Fibroblast of lung (primary cell): ENCODE measurements at regions not wholly inside any gene's neighbourhood (a gene's known extent, or its start where the extent isn't known, plus 50 kb on each side); places are given as distances from the start of the nearest gene placed in this dataset.

Experiments
- DNase-seq, 2 donors: peaks; one replicate each; pipeline versions ENCODE4 v3.0.0 to v3.0.0-alpha.2; 2010; ENCODE audit warnings: low read depth in 2 of 2
- H2AFZ ChIP-seq: 2 replicates; pipeline ENCODE4 v1.5.1; 2012; ENCODE audit warnings: low read length, control low read depth, inconsistent platforms
- H3K27ac ChIP-seq: 2 replicates; pipeline ENCODE4 v1.5.1; 2011; ENCODE audit warnings: low read length, control low read depth; ENCODE audit not compliant: insufficient read depth
- H3K27me3 ChIP-seq: 2 replicates; pipeline ENCODE4 v1.5.1; 2011; ENCODE audit warnings: mild to moderate bottlenecking, low read length; ENCODE audit not compliant: control insufficient read depth, insufficient read depth
- H3K36me3 ChIP-seq: 2 replicates; pipeline ENCODE4 v1.5.1; 2011; ENCODE audit warnings: low read length; ENCODE audit not compliant: control insufficient read depth, insufficient read depth
- H3K4me1 ChIP-seq: 2 replicates; pipeline ENCODE4 v1.5.1; 2011; ENCODE audit warnings: low read length; ENCODE audit not compliant: control insufficient read depth, insufficient read depth; ENCODE audit errors: extremely low read depth
- H3K4me2 ChIP-seq: 2 replicates; pipeline ENCODE4 v1.5.1; 2011; ENCODE audit warnings: low read length, control low read depth; ENCODE audit not compliant: insufficient read depth; ENCODE audit errors: extremely low read depth
- H3K4me3 ChIP-seq, 4 experiments: fragments of 200-600 bp in 1 of 4; sonication (generic) in 1 of 4; replicated peaks in 1 of 4; 2 replicates each; pipeline ENCODE4 v1.5.1; 2011 to 2016; ENCODE audit warnings: low read length in 4 of 4, low read depth in 3 of 4, mild to moderate bottlenecking in 3 of 4, control low read depth in 2 of 4, inconsistent platforms in 1 of 4, mixed read lengths in 1 of 4; ENCODE audit not compliant: insufficient read depth in 1 of 4; ENCODE audit errors: control extremely low read depth in 1 of 4
- H3K79me2 ChIP-seq: 2 replicates; pipeline ENCODE4 v1.5.1; 2012; ENCODE audit warnings: mild to moderate bottlenecking, low read length, inconsistent platforms; ENCODE audit not compliant: control insufficient read depth, insufficient read depth
- H3K9ac ChIP-seq: 2 replicates; pipeline ENCODE4 v1.5.1; 2011; ENCODE audit warnings: mild to moderate bottlenecking, low read length, control low read depth; ENCODE audit not compliant: insufficient read depth
- H3K9me3 ChIP-seq: 2 replicates; pipeline ENCODE4 v1.5.1; 2012; ENCODE audit warnings: low read depth, low read length; ENCODE audit not compliant: control insufficient read depth, insufficient read depth
- H4K20me1 ChIP-seq: 2 replicates; pipeline ENCODE4 v1.5.1; 2011; ENCODE audit warnings: low read length; ENCODE audit not compliant: control insufficient read depth, insufficient read depth; ENCODE audit errors: extremely low read depth
- EZH2 ChIP-seq: IDR thresholded peaks from 2 replicates; pipeline ENCODE4 v1.5.1; 2012; ENCODE audit warnings: low read length, control low read depth, mild to moderate bottlenecking; ENCODE audit errors: missing control alignments
- TF ChIP-seq, protein P1 (sequence below), 2 donors: IDR thresholded peaks in 1 of 2; conservative IDR thresholded peaks in 1 of 2; 1 replicate in 1 of 2; 2 replicates in 1 of 2; pipeline ENCODE4 v1.5.1; 2011 to 2012; ENCODE audit warnings: low read length in 2 of 2, control low read depth in 1 of 2, inconsistent platforms in 1 of 2, low read depth in 1 of 2, mild to moderate bottlenecking in 1 of 2

DNA sequence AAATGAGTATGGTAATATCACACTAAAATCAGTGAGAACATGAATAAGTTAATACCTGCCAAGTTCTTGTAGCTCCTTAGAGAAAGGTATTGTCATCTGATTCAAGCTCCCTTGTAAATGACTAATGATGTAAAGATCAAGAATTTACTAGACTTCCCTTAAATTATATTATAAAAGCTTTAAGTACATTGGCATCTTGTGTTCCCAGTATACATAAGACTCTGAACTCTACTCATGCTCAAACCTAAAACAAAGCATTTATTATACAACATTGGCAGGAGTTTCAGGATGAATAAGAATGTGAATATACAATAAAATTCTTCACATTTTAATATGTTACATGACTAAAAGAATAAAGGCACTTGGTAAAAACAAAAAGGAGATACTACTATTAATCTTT is 126.8 kb upstream of the UNC5C start:
- Histone ChIP-seq H4K20me1 (no peaks in the 10 kb centered on the region), H3K4me3 (no peak overlapping the region), H3K4me1 (no peaks in the 10 kb centered on the region), H3K27me3 (no peaks in the 10 kb centered on the region), H3K79me2 (no peaks in the 10 kb centered on the region), H2AFZ (no peak overlapping the region), H3K9me3 (no peaks in the 10 kb centered on the region), H3K36me3 (no peaks in the 10 kb centered on the region), H3K4me2 (no peak overlapping the region), H3K9ac (no peak overlapping the region), H3K27ac (no peak overlapping the region)
- TF ChIP-seq, protein P1, sequence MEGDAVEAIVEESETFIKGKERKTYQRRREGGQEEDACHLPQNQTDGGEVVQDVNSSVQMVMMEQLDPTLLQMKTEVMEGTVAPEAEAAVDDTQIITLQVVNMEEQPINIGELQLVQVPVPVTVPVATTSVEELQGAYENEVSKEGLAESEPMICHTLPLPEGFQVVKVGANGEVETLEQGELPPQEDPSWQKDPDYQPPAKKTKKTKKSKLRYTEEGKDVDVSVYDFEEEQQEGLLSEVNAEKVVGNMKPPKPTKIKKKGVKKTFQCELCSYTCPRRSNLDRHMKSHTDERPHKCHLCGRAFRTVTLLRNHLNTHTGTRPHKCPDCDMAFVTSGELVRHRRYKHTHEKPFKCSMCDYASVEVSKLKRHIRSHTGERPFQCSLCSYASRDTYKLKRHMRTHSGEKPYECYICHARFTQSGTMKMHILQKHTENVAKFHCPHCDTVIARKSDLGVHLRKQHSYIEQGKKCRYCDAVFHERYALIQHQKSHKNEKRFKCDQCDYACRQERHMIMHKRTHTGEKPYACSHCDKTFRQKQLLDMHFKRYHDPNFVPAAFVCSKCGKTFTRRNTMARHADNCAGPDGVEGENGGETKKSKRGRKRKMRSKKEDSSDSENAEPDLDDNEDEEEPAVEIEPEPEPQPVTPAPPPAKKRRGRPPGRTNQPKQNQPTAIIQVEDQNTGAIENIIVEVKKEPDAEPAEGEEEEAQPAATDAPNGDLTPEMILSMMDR (conservative IDR thresholded peaks at IDR 0.05 in 1 of 2, IDR thresholded peaks at IDR 0.05 in 1 of 2; ENCODE audit: low read depth in 1 of 2, low read length in 2 of 2), result no peak
- TF ChIP-seq EZH2, result no peak
- no peak for DNase-seq

DNA sequence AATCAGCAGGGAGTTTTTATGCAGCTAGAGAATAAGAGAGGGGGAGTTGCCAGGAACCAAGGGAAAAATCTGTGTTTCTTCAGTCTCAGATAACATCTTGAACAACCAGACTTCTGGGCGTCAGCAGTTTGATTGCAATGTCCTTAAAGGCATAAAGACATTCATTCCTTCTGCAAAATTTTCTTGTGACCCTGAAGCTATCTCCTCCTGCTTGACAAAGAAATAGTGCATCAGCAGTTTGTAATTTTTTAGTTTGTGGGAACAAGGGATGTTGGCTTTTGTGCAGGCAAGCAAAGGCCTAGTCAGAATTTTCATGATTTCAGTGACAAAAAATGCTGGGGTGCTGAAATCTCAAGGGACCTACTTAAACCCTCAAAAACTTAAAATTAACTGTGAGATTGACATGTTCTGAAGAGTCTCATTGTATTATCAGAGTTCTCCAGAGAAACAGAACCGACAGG is 125.8 kb upstream of the UNC5C start:
- Histone ChIP-seq H3K4me2 (no peak overlapping the region), H4K20me1 (no peaks in the 10 kb centered on the region), H3K9ac (no peak overlapping the region), H3K36me3 (no peaks in the 10 kb centered on the region), H3K27ac (no peak overlapping the region), H3K4me3 (no peak overlapping the region), H2AFZ (no peak overlapping the region), H3K9me3 (no peaks in the 10 kb centered on the region), H3K27me3 (no peaks in the 10 kb centered on the region), H3K79me2 (no peaks in the 10 kb centered on the region), H3K4me1 (no peaks in the 10 kb centered on the region)
- DNase-seq, result no peak
- no peak for TF ChIP-seq EZH2
- TF ChIP-seq, protein P1 (conservative IDR thresholded peaks at IDR 0.05 in 1 of 2, IDR thresholded peaks at IDR 0.05 in 1 of 2; ENCODE audit: low read depth in 1 of 2, low read length in 2 of 2), result no peak

DNA sequence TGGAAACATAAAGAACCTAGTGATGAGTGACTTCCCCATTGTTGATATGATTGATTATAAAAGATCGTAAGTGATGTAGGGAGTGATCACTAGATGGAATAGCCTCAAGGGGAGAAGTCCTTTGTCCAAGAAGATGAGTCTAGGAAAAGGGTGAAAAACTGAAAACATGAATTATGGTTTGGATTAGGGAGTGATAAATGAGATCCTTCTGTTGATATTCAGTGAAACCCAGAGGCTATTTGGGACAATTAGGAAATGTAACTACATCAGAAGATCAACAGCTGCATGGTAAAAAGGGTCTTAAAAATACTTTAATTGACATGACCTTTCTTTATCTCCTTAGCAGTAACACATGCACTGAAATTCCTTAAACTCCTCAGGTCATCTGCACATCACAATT is 124.0 kb upstream of the UNC5C start:
- TF ChIP-seq EZH2, result no peak
- TF ChIP-seq, protein P1 (conservative IDR thresholded peaks at IDR 0.05 in 1 of 2, IDR thresholded peaks at IDR 0.05 in 1 of 2; ENCODE audit: low read depth in 1 of 2, low read length in 2 of 2), result no peak
- no peaks in the 10 kb centered on the region for H3K27me3 ChIP-seq
- H3K27ac ChIP-seq, result no peak overlapping the region
- no peaks in the 10 kb centered on the region for H3K79me2 ChIP-seq
- H3K4me1 ChIP-seq, result no peaks in the 10 kb centered on the region
- no peak overlapping the region for H2AFZ ChIP-seq
- no peaks in the 10 kb centered on the region for H3K9me3 ChIP-seq
- H4K20me1 ChIP-seq, result no peaks in the 10 kb centered on the region
- no peak overlapping the region for H3K4me3 ChIP-seq
- no peaks in the 10 kb centered on the region for H3K36me3 ChIP-seq
- no peak for DNase-seq
- no peak overlapping the region for H3K9ac ChIP-seq
- no peak overlapping the region for H3K4me2 ChIP-seq
